ENCODE measurements at regions not wholly inside any gene's neighbourhood (a gene's known extent, or its start where the extent isn't known, plus 50 kb on each side); places are given as distances from the start of the nearest gene placed in this dataset.

GRCh38 chr13:73351730-73352129, 292.9 kb downstream of the KLF5 start:
- Histone ChIP-seq H3K36me3 (no peaks in the 10 kb centered on the region), H3K9me3 (no peaks in the 10 kb centered on the region), H3K4me1 (no peaks in the 10 kb centered on the region), H3K27me3 (no peaks in the 10 kb centered on the region), H3K27ac (no peak overlapping the region), H3K4me3 (no peak overlapping the region)
- no peak for DNase-seq
- no peak for TF ChIP-seq CTCF (IDR thresholded peaks at IDR 0.05)
- intact Hi-C loops (cut with DNase I; ENCODE audit: low total_unique reads): no loop called here

- Histone ChIP-seq H3K9me3 (peaks cover 0 to 4% (median 0%) of the 10 kb centered on the region in 3 donors), H3K27me3 (no peaks in the 10 kb centered on the region), H3K27ac (no peak overlapping the region), H3K4me1 (no peaks in the 10 kb centered on the region), H3K4me3 (no peak overlapping the region), H3K36me3 (no peaks in the 10 kb centered on the region)
- no peak for TF ChIP-seq CTCF (IDR thresholded peaks at IDR 0.05)
- DNase-seq: no peak
- intact Hi-C loops (cut with DNase I; ENCODE audit: low total_unique reads): no loop called here
Measured at GRCh38 chr13:73341748-73342147, 282.9 kb downstream of the KLF5 start.

- Histone ChIP-seq H3K27me3 (no peaks in the 10 kb centered on the region), H3K36me3 (no peaks in the 10 kb centered on the region), H3K4me1 (no peaks in the 10 kb centered on the region), H3K27ac (no peak overlapping the region), H3K9me3 (no peaks in the 10 kb centered on the region), H3K4me3 (no peak overlapping the region)
- DNase-seq: no peak
- TF ChIP-seq CTCF (IDR thresholded peaks at IDR 0.05): no peak
- intact Hi-C loops (cut with DNase I; ENCODE audit: low total_unique reads): no loop called here
Measured at GRCh38 chr13:73340069-73340468, 281.3 kb downstream of the KLF5 start.

- Histone ChIP-seq H3K4me1 (no peaks in the 10 kb centered on the region), H3K36me3 (no peaks in the 10 kb centered on the region), H3K9me3 (no peaks in the 10 kb centered on the region), H3K4me3 (no peak overlapping the region), H3K27ac (no peak overlapping the region), H3K27me3 (no peaks in the 10 kb centered on the region)
- TF ChIP-seq CTCF (IDR thresholded peaks at IDR 0.05): no peak
- intact Hi-C loops (cut with DNase I; ENCODE audit: low total_unique reads): no loop called here
- no peak for DNase-seq
Measured at GRCh38 chr13:73339086-73339485, 280.3 kb downstream of the KLF5 start.

- no peak for DNase-seq
- Histone ChIP-seq H3K9me3 (no peaks in the 10 kb centered on the region), H3K27ac (no peak overlapping the region), H3K36me3 (no peaks in the 10 kb centered on the region), H3K27me3 (no peaks in the 10 kb centered on the region), H3K4me3 (no peak overlapping the region), H3K4me1 (no peaks in the 10 kb centered on the region)
- intact Hi-C loops (cut with DNase I; ENCODE audit: low total_unique reads): no loop called here
- TF ChIP-seq CTCF (IDR thresholded peaks at IDR 0.05): no peak
Measured at GRCh38 chr13:73338389-73338788, 279.6 kb downstream of the KLF5 start.

GRCh38 chr13:73337532-73337931, 278.7 kb downstream of the KLF5 start:
- DNase-seq: no peak
- Histone ChIP-seq H3K9me3 (no peaks in the 10 kb centered on the region), H3K27me3 (no peaks in the 10 kb centered on the region), H3K4me3 (no peak overlapping the region), H3K4me1 (no peaks in the 10 kb centered on the region), H3K36me3 (no peaks in the 10 kb centered on the region), H3K27ac (no peak overlapping the region)
- intact Hi-C loops (cut with DNase I; ENCODE audit: low total_unique reads): no loop called here
- TF ChIP-seq CTCF (IDR thresholded peaks at IDR 0.05): no peak

Measured in tibial artery (tissue), 4 donors.